Inflammatory macrophage treated with lipopolysaccharide for 1 hour (primary cell): ENCODE measurements at regions not wholly inside any gene's neighbourhood (a gene's known extent, or its start where the extent isn't known, plus 50 kb on each side); places are given as distances from the start of the nearest gene placed in this dataset.
"Not testable (repeated sequence)": the region's sequence is repeated elsewhere in the genome, so short reads cannot be mapped to it uniquely, and the experiment has no call there.

Experiments used
- DNase-seq, 2 donors: peaks; one replicate each; pipeline ENCODE4 v3.0.0-alpha.2; 2020 to 2022

DNA sequence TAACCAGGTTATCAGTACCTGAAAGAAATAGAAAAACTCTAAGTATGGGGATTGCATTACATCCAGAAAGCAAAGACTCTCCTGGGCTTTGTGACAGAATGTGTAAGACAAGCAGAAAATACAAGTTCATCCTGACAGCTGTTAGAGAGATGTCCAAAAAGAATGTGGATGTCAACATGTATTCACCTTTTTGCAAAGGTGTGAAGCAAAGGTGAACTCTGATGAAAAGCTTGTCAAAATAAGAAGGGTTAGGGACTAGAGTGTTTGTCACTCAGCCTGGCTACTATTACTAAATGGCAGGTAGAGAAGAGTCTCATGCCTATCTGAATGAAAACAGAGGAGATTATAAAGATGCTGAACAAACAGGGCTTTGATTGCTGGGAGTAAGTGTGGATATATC is 527.6 kb upstream of the CA10 start:
- DNase-seq: no peak

GRCh38 chr17:52681480-52681879 is 523.0 kb upstream of the CA10 start:
- DNase-seq: no peak

- DNase-seq: no peak
These were observed 519.7 kb upstream of the CA10 start for GRCh38 chr17:52678211-52678610.

- no peak for DNase-seq
These were observed 516.2 kb upstream of the CA10 start for GRCh38 chr17:52674686-52675085.

- DNase-seq: no peak
These were observed 515.3 kb upstream of the CA10 start for GRCh38 chr17:52673791-52674190.

DNA sequence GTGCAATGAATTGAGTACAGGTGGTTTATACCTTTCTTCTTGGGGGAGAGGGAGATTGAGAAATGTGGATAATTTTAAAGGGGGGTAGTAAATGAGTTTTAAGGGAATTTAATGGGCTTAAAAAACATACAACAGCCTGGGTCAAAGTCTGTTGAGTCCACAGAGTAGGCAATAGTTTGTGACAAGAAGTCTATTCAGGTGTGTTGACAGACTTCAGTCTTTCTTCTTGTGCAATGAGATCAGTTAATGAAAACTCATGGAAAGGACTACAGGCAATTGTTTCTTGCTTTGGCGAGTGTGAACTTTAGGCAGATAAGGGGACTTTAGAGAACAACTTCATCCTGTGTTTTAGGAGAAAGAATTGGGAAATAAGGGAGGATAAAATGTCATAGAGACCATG is 507.8 kb upstream of the CA10 start:
- no peak for DNase-seq

- DNase-seq: no peak
These were observed 502.2 kb upstream of the CA10 start for GRCh38 chr17:52660692-52661091.

GRCh38 chr17:52653014-52653413 is 494.5 kb upstream of the CA10 start:
- no peak for DNase-seq

DNA sequence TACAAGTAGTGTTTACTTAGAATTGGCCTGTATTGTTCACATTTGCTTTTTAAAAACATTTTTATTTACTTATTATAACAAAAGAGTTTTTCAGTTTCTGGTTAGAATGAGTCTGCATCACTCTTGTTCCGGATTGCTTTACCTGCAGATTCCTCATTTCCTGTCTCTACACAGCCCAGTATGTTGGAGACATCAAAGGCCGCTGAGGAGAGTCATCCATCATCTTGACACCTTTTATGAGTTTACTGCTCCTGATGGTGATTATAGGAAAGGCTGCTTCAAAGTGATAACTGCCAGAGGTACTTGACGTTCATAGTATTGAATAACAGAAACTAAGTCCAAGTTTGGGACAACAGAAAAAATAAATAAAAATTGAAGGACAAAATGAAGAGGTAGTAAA is 490.5 kb upstream of the CA10 start:
- DNase-seq: no peak

GRCh38 chr17:52647411-52647810 is 488.9 kb upstream of the CA10 start:
- DNase-seq: no peak

DNA sequence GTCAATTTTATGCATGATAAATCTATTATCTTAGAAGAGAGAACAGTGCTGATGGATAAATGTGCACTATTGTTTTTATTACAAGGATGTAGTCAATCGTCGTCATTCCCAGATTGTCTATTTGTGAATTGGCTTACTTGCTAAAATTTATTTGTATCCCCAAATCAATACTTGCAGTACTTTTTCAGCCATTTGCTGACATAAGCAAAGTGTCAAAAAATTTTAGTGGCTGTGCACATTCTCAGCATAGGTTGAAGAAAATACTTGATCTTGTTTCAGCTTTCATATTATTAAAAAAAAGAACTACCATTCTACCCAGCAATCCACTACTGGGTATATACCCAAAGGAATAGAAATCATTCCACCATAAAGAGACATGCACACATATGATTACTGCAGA is 477.9 kb upstream of the CA10 start:
- no peak for DNase-seq

DNA sequence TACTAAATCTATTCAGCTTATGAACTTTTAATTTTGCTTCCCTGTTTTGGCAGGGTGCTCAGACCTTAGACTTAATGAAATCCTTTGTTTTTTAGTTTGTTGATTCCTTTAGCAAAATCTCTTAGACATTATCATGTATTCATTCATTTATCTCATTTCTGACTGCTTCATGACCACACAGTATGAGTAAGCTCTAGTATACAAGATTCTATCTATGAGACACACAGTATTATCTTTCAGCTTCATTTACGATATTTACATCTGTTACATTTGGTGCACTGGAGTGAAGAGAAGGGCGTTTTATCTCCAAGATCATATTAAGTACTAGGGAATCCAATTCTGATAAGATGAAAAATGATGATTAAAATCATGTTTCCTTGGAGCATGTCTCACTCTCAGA is 448.1 kb upstream of the CA10 start:
- DNase-seq: no peak

- no peak for DNase-seq
These were observed 447.6 kb upstream of the CA10 start for GRCh38 chr17:52606098-52606497.

- DNase-seq: no peak
These were observed 445.6 kb upstream of the CA10 start for GRCh38 chr17:52604105-52604504.

GRCh38 chr17:52597452-52598215 is 439.1 kb upstream of the CA10 start:
- not testable (repeated sequence) for DNase-seq

DNA sequence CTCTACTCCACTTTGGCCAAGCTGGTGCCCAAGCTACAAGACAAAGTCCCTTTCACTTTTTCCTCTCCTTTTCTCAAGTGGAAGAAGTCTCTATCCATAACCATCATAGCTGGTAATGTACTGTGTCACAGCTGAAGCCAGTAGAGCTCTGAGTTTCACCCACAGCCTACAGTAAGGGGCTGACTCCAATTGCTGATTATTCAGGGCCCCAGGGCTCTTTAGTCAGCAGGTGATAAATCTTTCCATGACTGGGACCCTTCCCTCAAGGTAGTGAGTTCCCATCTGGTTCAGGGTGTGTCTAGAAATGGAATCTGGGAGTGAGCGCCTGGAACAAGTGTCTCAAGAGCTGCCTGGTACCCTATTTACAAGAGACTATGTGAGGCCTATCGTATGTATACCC is 436.0 kb upstream of the CA10 start:
- DNase-seq: no peak

DNA sequence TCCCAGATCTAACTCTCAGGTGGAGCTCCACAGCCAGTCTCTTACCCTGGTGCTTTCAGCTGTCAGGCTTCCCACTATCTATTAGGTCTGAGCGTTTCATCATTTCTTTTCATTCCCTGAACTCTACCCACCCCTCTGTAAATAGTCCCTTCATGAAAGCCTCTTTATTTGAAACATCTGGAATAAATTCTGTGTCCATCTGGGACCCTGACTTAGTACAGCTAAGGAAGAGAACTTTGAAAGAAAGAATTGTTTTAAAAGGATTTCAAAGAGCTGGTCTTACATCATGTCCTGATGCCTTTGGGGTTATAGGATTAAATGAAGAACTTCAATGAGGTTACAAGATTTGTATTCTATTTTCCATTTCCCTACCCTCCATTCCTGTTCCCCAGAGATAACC is 388.5 kb upstream of the CA10 start:
- DNase-seq: no peak

- no peak for DNase-seq
These were observed 388.0 kb upstream of the CA10 start for GRCh38 chr17:52546493-52546892.

DNA sequence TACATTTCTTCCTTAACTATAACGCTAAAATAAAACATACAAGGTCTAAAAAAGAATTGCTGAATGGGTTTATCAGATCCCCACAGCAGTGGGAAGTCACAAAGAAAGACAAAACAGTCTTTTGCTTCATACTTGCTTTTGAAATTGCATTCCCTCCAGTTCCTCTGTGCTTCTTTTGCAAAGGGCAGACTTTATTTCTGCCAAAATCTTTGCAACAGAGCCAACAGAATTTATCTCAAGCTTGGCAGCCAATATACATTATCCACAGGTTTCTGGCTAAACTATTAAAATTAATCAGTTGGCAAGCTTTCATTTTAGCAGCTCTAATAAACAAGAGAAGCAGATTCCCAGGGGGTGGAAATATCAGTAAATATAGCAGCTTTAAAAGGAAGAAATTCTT is 378.9 kb upstream of the CA10 start:
- DNase-seq: no peak

DNA sequence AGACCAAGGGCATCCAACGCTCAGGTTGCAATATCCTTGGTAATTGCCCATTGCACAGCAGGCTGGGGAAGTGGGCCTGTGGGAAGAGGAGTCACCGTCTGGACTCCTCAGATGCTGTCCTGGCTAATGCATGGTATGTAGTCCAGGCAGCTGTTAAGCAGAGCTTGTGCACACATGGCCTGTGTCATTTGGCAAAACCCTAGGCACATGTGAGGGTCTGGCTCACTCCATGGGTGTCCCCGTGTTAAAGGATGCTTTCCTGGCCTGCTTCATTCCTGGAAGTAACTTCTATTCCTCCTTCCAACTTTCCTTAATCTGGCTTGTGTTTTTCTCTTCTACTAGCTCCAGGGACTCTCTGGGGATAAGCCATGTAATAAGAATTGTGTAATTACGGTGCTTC is 378.0 kb upstream of the CA10 start:
- DNase-seq: no peak

GRCh38 chr17:52532373-52532772 is 373.9 kb upstream of the CA10 start:
- DNase-seq: no peak

DNA sequence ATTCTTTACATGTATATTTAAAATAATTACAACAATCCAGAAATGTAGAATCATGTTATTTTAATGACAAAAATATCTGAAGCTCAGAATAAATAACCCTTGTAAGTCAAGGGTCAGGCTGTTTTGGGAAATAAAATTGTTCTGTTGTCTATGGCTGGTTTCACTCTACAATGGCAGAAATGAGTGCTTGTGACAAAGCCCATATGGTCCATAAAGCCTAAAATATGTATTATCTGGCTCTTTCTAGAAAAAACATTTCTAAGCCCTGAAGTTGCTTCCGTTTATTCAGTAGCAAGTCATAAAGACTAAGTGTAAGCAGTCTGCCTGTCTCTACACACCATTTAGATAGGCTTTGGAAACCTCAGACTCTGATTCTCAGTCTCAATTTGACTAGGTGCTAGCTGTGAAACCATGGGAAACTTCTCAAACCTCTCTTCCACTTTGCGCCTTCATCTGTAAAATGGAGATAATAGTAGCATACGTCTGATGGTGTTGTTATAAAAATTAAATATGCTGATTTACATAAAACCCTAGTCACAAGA is 365.7 kb upstream of the CA10 start:
- DNase-seq: no peak

- DNase-seq: no peak
These were observed 358.7 kb upstream of the CA10 start for GRCh38 chr17:52517176-52517575.

DNA sequence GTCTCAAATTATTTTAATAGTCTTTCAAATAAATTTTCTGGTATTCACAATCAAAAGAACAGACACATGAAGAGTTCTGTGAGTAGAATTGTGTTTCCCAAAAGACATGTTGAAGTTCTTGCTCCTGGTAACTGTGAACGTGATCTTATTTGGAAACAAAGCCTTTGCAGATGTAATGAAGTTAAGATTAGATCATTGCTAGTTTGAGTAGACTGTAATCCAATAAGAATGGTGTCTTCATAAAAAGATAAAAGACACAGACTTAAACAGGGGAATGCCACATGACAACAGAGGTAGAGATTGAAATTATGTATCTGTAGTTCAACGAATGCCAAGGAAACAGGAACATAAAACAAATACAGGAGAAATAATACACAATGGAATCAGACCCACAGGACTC is 357.4 kb upstream of the CA10 start:
- DNase-seq: no peak

DNA sequence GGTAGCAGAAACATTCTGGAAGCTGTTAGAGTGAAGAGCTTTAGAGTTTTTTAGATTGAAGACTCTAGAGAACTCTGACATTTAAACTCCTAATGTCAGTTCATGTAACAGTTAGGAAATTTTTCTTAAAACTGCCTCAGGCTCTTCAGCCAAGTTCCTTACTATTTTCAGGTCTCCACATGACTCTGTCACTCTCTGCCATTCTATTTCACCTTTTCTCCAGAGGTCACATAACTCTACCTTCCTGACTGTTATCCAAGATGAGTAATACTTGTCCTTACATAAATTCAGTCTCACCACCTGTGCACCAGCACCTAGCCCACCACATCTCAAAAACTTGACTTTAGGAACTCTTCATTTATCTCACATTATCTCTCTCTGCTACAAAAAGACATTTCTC is 347.1 kb upstream of the CA10 start:
- no peak for DNase-seq
